Medulla oblongata (tissue), 1 donor: ENCODE measurements at regions not wholly inside any gene's neighbourhood (a gene's known extent, or its start where the extent isn't known, plus 50 kb on each side); places are given as distances from the start of the nearest gene placed in this dataset.
"Not testable (repeated sequence)": the region's sequence is repeated elsewhere in the genome, so short reads cannot be mapped to it uniquely, and the experiment has no call there.

Experiments used
- DNase-seq: peaks from one replicate; pipeline ENCODE4 v3.0.0-alpha.2; 2015; ENCODE audit errors: extremely low spot score

DNA sequence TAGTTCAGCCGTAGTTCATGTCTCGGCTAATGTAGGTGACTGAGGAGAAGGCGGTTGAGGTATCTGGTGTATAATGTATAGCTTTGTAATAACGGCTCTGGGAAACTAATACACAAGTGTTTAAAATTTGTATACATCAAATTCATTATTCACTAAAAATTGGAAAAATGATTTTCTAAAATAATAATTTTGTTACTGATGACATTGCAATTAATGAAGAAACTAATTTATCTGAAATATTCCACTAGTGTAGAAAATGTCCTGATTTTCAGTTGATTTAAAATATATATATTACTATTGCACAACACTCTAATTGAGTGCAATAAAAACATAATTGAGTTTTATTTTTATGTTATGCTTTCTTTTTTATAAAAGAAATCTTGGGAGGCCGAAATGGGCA is 823.0 kb downstream of the TAF11L14 start:
- DNase-seq: no peak

- DNase-seq: no peak
These were observed 827.5 kb downstream of the TAF11L14 start for GRCh38 chr5:18461766-18462165.

DNA sequence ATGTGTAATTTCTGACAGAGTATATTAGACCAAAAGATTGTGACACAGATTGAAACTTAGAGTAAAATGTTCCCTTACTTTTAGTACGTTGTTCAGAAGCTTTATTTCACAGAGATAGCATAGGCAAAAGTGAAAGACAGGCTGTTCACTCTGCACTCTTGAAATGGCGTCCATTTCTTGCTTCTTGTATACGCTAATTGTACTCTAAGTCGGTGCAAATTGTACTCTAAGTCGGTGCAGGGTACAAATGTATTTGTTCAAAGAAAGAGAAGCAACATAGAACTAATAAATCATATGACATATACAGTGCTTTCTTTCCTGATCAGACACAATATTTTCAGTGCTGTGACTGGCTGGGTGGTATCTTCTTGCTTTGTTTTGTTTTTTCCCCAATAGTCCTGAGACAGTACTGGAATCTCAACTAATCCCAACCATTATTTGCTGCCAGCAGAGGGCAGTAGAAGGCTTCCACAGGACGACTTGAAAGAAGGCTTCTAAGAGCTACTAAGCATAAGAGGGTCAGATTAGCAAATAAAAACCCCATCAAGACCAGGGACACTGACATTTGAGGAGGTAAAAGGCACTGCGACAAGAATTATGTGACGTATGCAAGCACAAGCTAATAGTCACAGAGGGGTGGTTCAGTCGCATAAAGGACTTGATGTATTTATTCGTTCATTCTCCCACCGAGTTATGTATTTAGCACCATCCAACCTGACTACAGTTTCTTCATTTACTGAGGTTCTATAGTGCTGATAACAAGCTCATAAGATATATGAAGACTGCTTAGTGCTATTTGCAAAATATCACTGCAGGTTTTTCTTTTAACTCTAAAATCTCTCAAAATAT is 831.8 kb downstream of the TAF11L14 start:
- peak; percentile 86 for DNase-seq

DNA sequence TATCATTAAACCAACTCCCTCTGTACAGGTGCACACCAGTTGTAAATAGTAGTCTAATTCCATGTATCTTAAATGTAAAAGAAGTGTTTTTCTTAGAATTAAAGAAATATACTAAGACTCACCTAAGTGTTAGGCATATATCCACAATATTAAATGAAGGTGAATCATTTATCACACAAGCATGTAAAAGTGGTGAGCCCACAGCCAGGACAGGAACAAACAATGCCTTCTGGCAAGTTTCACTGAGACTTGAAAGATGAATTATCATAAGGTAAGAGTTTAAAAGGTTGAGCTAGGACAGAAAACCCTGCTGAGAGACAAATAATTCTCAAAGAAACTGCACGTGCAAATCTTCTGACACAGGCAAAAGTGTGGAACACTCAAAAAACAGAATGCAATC is 832.5 kb downstream of the TAF11L14 start:
- DNase-seq: no peak

DNA sequence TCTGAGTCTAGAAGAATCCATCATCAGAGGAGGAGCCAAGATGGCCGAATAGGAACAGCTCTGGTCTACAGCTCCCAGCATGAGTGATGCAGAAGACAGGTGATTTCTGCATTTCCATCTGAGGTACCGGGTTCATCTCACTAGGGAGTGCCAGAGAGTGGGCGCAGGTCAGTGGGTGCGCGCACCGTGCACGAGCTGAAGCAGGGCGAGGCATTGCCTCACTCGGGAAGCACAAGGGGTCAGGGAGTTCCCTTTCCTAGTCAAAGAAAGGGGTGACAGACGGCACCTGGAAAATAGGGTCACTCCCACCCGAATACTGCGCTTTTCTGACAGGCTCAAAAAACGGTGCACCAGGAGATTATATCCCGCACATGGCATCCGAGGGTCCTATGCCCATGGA is 837.5 kb downstream of the TAF11L14 start:
- DNase-seq: not testable (repeated sequence)

GRCh38 chr5:18483451-18483850 is 849.2 kb downstream of the TAF11L14 start:
- no peak for DNase-seq

DNA sequence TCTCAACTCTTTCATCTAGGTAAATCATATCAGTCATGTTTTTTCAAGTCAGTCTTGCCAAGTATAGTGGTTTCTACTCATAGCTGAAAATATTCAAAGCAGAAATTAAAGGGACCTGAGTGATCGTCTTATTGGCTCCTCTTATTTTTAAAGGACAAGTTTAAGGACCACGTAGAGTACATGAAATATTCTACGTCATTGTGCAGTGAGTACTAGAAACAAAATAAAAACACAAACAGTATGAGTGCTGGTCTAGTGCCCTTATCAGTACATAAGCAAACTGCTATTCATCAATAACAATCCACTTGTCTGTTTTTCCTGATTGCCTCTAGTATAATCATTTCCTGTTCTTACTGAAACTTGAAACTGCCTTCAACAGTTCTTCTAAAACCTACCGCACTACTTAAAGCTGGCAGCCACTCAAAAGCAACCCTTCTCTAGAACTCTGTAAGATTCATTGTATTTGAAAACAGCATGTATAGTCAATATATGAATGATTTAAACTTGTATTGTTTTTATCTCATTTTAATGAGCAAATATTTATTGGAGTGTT is 853.7 kb downstream of the TAF11L14 start:
- no peak for DNase-seq

DNA sequence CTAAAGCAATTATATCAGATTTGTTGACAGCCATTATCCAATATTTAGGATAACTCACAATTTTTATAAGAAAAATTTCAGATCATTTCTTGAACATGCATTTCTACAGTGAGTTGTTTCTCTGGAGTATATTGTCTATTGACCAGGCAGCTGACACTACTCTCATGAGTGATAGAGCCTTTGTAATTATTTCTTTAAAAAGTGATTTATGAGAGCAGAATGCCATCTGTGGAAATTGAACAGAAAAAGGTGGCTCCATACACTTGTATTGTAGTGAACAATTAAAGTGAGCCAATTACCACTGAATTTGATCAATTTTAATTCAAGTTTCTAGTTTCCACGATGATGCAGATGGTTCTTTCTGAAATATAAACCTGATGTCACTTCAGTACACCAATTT is 855.4 kb downstream of the TAF11L14 start:
- no peak for DNase-seq

DNA sequence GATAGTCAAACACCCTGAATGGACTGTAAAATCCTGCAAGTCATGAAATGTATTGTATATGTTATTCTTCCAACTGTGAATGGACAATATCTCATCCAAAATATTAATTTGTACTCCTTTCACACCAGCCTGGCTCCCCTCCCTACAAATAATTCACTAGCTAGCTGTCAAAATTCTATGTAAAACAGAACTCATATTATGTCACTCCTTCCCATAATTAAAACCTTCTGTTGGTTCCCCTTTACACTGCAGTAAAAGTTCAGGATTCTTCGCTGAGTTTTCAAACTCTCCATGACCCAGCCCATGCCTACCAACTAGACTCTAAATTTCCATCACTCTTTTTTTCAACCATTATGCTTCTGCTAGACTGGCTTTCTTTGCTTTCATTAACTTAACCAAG is 857.1 kb downstream of the TAF11L14 start:
- no peak for DNase-seq

DNA sequence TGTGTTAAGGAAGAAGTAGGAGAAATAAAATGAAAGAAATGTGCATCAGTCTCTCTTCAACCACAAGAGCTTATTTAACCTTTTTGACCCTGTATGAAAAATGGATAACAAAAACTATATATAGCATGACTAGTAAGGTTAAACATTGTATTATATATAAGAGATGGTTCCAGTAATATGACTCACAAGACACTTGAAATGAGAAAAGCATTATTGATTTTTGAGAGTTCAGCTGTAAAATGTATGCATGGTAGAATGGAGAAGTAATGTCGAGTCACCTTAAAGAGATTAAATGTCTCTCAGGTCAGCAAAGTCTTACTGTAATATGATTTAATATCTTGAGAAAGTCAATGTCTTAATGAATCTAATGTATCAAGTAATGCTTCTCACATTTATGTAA is 860.9 kb downstream of the TAF11L14 start:
- no peak for DNase-seq

- no peak for DNase-seq
These were observed 861.8 kb downstream of the TAF11L14 start for GRCh38 chr5:18496041-18496440.

DNA sequence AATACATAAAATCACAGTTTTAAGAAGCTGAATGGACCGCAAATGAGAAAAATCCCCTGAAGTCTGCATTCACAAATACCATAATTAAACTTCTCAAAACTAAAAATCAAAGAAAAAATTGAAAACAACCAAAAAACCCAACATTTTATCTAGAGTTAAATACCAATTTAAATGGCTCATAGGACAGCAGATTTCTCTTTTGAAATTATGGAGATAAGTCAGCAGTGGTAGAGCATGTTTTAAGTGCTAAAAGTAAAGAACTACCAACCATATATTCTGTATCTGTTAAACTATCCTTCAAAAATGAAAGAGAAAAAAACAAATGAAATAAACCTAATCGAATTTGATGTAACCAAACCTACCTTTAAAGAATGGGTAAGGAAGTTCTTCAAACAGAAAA is 862.8 kb downstream of the TAF11L14 start:
- no peak for DNase-seq

GRCh38 chr5:18503797-18504328 is 869.6 kb downstream of the TAF11L14 start:
- no peak for DNase-seq

DNA sequence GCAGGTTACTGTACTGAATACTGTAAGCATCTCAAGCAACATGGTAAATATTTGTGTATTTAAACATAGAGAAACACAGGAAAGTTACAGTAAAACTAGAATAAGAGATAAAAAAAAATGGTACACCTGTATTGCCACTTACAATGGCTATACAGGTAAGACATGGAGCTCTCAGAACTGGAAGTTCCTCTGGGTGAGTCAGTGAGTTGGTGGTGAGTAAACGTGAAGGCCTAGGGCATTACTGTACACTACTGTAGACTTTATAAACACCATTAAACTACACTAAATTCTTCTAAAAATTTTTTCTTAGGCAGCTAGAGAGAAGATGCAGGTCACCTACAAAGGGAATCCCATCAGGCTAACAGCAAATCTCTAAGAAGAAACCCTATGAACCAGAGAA is 872.9 kb downstream of the TAF11L14 start:
- no peak for DNase-seq

GRCh38 chr5:18517641-18518380 is 883.6 kb downstream of the TAF11L14 start:
- DNase-seq: no peak

GRCh38 chr5:18523380-18523779 is 889.1 kb downstream of the TAF11L14 start:
- DNase-seq: no peak

- DNase-seq: no peak
These were observed 892.6 kb downstream of the TAF11L14 start for GRCh38 chr5:18526792-18527405.

- no peak for DNase-seq
These were observed 898.9 kb downstream of the TAF11L14 start for GRCh38 chr5:18533137-18533536.

DNA sequence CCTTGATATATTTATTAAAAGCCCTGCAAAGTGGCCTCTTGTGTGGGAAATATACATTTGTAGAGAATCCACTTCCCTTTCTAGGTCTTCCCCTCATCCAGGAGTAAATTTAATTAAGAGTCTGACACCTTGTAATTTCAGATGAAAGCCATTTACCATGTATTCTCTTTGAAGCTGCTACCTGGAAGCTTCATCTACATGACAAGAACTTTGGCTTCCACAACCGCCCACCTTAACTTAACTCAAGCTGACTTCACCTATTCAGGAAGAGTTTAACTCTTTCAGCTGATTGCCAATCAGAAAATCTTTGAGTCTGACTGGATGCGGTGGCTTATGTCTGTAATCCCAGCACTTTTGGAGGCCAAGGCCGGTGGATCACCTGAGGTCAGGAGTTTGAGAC is 899.9 kb downstream of the TAF11L14 start:
- DNase-seq: no peak

- DNase-seq: not testable (repeated sequence)
These were observed 901.5 kb downstream of the TAF11L14 start for GRCh38 chr5:18535753-18536152.

DNA sequence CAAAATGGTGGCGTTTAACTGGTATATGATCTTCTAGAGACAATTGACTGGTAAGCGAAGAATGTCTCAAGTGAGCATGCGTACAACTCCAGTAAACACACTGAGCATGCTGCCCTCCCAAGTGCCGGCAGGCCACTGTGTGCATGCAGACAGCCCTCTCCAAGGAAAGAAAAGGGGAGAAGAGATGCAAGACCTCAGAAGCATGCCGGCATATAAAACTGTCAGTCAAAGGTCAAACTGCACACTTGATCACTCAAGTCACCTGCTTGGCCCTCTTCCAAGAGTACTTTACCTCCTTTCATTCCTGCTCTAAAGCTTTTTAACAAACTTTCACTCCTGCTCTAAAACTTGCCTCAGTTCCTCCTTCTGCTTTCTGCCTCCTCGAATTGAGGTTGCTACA is 910.2 kb downstream of the TAF11L14 start:
- DNase-seq: no peak

DNA sequence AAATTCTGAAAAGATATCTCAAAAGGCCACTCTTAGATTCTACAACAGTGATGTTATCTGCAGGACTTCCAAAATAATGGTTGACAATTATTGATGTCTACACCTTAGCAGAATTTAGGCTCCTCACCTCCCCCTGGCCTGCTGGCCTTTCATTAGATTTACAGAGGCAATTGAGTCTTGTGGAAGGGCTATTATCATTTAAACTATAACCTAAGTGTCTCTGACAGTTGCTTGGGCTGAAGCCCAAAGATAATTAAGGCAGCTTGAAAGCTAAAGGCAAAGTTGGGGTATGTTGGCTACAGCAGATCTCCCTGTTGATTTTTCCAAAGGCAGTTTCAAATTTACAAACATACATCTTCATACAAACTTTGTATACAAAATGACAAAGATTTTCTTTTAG is 912.3 kb downstream of the TAF11L14 start:
- DNase-seq: no peak
